ENCODE measurements at regions not wholly inside any gene's neighbourhood (a gene's known extent, or its start where the extent isn't known, plus 50 kb on each side); places are given as distances from the start of the nearest gene placed in this dataset.

DNA sequence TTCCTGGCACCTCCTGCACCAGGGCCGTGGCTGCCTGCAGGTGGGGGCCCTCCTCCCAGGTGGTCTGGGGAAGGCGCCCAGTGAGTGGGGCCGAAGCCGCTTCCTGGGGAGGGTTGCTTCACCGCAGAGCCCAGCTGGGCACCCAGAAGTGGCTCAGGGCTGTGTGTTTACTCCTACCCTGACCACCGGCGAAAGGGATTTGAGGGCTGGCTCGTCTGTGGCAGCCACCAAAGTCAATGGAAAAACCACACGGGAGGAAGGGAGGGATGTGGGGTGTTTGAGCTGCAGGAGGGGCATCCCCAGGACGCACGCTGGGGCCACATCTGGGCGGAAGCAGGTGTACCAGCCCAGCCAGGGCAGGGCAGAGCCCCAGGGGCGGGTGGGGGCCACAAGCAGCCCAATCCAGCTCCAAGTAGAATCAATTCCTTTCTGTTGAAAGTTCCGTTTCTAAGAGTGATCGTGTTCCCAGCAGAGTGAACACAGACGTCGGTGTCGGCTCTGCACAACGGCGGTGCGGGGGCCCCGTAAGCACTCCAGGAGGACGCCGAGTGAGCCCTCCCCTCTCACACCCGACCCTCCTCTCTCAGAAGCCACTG lies 69.9 kb downstream of the FOXL3 start:
- TF ChIP-seq FEZF1 (tag by site-specific recombination; IDR thresholded peaks at IDR 0.05): no peak
- TF ChIP-seq ZFP41 (tag by site-specific recombination; IDR thresholded peaks at IDR 0.05; ENCODE audit: borderline replicate concordance): no peak
- no peak for TF ChIP-seq ZEB2 (tag by site-specific recombination; IDR thresholded peaks at IDR 0.05)
- TF ChIP-seq, protein P1, sequence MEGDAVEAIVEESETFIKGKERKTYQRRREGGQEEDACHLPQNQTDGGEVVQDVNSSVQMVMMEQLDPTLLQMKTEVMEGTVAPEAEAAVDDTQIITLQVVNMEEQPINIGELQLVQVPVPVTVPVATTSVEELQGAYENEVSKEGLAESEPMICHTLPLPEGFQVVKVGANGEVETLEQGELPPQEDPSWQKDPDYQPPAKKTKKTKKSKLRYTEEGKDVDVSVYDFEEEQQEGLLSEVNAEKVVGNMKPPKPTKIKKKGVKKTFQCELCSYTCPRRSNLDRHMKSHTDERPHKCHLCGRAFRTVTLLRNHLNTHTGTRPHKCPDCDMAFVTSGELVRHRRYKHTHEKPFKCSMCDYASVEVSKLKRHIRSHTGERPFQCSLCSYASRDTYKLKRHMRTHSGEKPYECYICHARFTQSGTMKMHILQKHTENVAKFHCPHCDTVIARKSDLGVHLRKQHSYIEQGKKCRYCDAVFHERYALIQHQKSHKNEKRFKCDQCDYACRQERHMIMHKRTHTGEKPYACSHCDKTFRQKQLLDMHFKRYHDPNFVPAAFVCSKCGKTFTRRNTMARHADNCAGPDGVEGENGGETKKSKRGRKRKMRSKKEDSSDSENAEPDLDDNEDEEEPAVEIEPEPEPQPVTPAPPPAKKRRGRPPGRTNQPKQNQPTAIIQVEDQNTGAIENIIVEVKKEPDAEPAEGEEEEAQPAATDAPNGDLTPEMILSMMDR (tag by site-specific recombination; IDR thresholded peaks at IDR 0.05): no peak

All from HEK293 (cell line).